GM12865 (cell line): ENCODE measurements at regions not wholly inside any gene's neighbourhood (a gene's known extent, or its start where the extent isn't known, plus 50 kb on each side); places are given as distances from the start of the nearest gene placed in this dataset.

Experiments used
- DNase-seq: peaks from one replicate; pipeline ENCODE4 v3.0.0; 2010; ENCODE audit warnings: low read depth
- H3K4me3 ChIP-seq: 2 replicates; pipeline ENCODE4 v1.5.1; 2011; ENCODE audit warnings: mild to moderate bottlenecking, low read depth, low read length, control low read depth
- TF ChIP-seq, protein P1 (sequence below): IDR thresholded peaks from 2 replicates; pipeline ENCODE4 v1.5.1; 2011; ENCODE audit warnings: low read length, control low read depth, low read depth, inconsistent platforms; ENCODE audit not compliant: insufficient read depth; ENCODE audit errors: missing control alignments

DNA sequence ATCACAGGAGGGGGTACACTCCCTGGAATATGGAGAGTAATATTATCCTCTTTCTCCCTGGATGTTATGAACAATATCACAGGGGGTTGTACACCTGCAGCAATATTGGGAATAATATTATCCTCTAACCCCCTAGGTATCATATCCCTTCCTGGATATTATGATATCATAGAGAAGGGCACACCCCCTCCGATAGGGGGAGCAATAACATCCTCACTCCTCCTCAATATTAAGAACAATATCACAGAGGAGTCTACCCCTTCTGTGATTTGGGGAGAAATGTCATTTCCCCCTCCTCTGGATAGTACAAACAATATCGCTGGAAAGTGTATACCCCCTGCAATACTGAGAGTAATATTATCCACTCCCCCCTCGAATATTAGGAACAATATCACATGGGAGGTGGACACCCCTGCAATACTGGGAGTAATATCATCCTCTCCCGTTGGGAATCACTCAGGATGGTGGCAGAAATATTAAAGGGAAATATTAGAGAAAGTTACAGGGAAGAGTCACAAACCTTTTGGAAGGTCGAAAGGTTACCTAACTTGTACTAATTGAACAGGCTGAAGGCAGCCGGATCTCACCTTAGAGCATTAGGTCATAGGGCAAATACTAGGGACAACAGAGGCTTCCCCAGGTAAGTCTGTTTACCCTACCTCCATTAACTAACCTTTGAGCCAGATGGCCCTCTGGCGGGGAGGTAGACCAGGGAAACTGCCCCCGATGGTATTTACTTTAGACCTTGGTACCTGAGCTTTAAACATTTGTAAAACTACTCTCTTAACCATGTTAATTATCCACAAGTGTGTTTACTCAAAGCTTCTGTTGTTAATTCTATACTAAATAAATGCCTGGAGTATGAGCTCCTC is 57.5 kb upstream of the FREM1 start:
- TF ChIP-seq, protein P1, sequence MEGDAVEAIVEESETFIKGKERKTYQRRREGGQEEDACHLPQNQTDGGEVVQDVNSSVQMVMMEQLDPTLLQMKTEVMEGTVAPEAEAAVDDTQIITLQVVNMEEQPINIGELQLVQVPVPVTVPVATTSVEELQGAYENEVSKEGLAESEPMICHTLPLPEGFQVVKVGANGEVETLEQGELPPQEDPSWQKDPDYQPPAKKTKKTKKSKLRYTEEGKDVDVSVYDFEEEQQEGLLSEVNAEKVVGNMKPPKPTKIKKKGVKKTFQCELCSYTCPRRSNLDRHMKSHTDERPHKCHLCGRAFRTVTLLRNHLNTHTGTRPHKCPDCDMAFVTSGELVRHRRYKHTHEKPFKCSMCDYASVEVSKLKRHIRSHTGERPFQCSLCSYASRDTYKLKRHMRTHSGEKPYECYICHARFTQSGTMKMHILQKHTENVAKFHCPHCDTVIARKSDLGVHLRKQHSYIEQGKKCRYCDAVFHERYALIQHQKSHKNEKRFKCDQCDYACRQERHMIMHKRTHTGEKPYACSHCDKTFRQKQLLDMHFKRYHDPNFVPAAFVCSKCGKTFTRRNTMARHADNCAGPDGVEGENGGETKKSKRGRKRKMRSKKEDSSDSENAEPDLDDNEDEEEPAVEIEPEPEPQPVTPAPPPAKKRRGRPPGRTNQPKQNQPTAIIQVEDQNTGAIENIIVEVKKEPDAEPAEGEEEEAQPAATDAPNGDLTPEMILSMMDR: no peak
- H3K4me3 ChIP-seq: no peak overlapping the region
- no peak for DNase-seq

DNA sequence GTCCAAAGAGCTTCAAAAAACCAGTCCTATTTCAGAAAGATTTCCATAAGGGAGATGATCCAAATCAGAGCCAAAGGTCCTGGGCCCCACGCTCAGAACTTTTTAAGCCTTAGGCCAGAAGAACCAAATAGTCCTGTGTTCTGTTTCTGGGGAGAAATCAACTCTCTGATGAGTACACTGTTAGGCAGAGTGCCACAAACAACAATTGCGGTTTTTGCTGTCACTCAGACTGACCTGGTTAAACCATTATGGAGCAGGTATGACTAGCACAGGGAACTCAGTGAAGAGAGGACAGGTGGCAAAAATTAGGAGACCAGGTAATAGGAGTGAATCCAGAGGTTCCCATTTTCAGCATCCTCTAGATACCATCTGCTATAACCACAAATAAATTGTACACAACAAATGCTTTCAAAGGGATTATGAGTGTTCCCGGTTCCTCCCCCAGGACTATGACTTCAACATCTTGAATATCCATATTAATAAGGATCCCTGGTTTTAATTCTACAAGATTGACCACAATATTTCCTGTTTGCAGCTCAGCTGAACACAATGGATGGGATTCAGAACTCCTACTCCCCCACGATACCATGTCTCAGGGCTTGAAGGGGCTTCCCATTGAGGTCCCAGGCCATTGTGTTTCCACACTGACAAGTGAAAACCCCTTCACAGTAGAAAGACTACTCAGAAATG is 52.1 kb upstream of the FREM1 start:
- TF ChIP-seq, protein P1: no peak
- H3K4me3 ChIP-seq: no peak overlapping the region
- DNase-seq: no peak

DNA sequence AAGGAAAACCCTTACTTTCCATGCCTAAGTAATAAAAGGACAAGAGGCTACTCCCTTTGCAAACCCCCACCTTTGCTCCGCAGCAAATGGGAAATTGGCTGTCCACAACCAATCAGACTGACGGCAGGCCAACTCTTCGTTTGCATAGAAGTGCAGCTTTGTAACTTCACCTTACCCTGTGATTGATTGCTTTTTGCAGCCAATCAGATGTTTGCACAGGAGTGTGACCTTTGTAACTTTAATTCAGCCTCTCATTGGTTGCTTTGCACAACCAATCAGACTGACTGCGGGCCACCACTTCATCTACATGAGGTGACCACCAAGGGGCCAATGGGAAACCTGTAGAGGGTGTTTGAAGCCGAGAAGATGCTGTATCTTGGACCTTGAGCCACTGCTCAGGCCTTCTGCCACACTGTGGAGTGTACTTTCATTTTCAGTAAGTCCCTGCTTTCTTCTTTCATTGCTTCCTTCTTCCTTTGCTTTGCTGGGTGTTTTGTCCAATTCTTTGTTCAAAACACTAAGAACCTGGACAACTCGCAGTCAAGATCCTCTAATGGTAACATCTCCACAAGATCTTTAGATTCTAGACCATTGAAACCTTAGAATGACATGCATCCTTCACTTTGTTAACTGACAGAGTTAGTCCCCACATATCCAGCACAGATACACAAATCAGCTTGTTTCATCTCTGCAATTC is 51.3 kb upstream of the FREM1 start:
- peak; percentile 19 for DNase-seq
- no peak overlapping the region for H3K4me3 ChIP-seq

DNA sequence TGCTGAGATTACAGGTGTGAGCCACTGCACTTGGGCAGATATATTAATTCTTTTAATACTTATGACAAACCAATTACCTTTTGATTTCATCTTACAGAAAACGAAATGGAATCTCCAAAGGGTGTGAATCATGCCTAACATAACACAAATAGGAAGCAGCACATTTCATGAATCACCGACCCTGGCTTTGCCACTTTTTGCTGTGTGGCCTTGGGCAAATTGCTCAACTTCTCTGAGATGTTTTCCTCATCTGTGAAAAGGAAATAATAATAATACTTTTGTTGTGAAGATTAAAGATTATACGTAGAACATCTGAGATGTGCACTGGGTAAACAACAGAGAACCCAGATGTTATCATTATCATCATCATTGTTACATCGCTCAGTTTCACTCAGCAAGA is 50.7 kb upstream of the FREM1 start:
- TF ChIP-seq, protein P1: no peak
- no peak for DNase-seq

More for the DNA sequence above, 51.3 kb upstream of the FREM1 start:
- TF ChIP-seq, protein P1: no peak

More for the DNA sequence above, 50.7 kb upstream of the FREM1 start:
- H3K4me3 ChIP-seq: no peak overlapping the region
